ENCODE measurements at regions not wholly inside any gene's neighbourhood (a gene's known extent, or its start where the extent isn't known, plus 50 kb on each side); places are given as distances from the start of the nearest gene placed in this dataset.

DNA sequence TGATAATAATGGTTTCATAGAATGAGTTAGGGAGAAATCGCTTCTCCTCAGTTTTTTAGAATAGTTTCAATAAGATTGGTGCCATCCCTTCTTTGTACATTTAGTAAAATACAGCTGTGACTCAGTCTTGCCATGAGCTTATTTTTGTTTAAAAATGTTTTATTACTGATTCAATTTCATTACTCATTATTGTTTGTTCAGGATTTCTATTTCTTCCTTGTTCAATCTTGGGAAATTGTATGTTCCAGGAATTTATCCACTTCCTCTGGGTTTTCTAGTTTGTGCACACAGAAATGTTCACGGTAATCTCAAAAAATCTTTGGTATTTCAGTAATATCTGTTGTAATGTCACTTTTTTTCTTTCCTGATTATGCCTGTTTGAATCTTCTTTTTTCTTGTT lies 371.5 kb upstream of the SETBP1 start:
- H3K4me3 ChIP-seq (ENCODE audit: low read depth, low read length), result no peak overlapping the region
- H3K79me2 ChIP-seq, result no peaks in the 10 kb centered on the region
- no peaks in the 10 kb centered on the region for H3K4me1 ChIP-seq
- no peak overlapping the region for H2AFZ ChIP-seq
- H3K27ac ChIP-seq, result no peak overlapping the region
- H3K27me3 ChIP-seq (ENCODE audit: control insufficient read depth, insufficient read depth, low read length), result no peaks in the 10 kb centered on the region
- TF ChIP-seq, protein P1, sequence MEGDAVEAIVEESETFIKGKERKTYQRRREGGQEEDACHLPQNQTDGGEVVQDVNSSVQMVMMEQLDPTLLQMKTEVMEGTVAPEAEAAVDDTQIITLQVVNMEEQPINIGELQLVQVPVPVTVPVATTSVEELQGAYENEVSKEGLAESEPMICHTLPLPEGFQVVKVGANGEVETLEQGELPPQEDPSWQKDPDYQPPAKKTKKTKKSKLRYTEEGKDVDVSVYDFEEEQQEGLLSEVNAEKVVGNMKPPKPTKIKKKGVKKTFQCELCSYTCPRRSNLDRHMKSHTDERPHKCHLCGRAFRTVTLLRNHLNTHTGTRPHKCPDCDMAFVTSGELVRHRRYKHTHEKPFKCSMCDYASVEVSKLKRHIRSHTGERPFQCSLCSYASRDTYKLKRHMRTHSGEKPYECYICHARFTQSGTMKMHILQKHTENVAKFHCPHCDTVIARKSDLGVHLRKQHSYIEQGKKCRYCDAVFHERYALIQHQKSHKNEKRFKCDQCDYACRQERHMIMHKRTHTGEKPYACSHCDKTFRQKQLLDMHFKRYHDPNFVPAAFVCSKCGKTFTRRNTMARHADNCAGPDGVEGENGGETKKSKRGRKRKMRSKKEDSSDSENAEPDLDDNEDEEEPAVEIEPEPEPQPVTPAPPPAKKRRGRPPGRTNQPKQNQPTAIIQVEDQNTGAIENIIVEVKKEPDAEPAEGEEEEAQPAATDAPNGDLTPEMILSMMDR (IDR thresholded peaks at IDR 0.05), result no peak
- H3K36me3 ChIP-seq (ENCODE audit: control insufficient read depth, insufficient read depth, low read length), result no peaks in the 10 kb centered on the region
- no peak overlapping the region for H3K4me2 ChIP-seq (ENCODE audit: low read length)
- no peak overlapping the region for H3K9ac ChIP-seq
- H3K9me3 ChIP-seq (ENCODE audit: control insufficient read depth, low read length), result no peaks in the 10 kb centered on the region

DNA sequence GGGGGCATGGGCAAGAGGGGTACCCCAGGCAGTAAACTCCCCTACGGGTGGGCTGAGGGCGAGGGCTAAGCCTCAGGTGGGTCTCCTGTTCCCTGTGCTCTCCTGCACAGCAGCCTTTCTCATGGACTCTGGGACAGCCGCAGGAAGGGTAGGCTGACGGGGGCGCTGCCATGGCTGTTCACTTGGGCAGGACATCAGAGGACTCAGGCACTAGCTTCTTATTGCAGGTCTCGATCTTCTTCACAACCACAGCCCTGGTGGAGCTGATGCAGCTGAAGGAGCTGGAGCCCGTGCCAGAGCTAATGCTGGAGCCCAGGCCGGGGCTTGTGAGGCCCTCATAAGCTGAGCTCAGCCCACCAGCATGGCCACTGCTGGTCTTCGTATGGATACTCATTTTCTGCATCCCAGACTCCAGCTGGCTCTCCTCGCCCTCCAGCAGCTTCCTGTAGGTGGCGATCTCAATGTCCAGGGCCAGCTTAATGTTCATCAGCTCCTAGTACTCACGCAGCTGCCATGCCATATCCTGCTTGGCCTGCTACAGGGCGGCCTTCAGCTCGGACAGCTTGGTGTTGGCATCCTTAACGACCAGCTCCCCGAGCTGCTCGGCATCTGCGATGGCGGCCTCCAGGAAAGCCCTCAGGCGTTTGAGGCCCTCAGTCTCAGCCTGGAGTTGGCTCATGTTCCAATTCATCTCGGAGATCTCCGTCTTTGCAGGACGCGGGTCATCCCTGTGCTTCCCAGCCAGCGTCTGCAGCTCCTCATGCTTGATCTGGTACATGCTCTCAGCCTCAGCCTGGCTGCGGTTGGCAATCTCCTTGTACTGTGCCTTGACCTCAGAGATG lies 359.8 kb upstream of the SETBP1 start:
- H3K4me3 ChIP-seq (ENCODE audit: low read depth, low read length), result no peak overlapping the region
- H3K9ac ChIP-seq, result no peak overlapping the region
- H3K4me1 ChIP-seq, result no peaks in the 10 kb centered on the region
- no peak overlapping the region for H3K4me2 ChIP-seq (ENCODE audit: low read length)
- no peaks in the 10 kb centered on the region for H3K79me2 ChIP-seq
- no peaks in the 10 kb centered on the region for H3K9me3 ChIP-seq (ENCODE audit: control insufficient read depth, low read length)
- no peak overlapping the region for H3K27ac ChIP-seq
- TF ChIP-seq, protein P1 (IDR thresholded peaks at IDR 0.05), result no peak
- H3K36me3 ChIP-seq (ENCODE audit: control insufficient read depth, insufficient read depth, low read length), result no peaks in the 10 kb centered on the region
- H2AFZ ChIP-seq, result no peak overlapping the region
- H3K27me3 ChIP-seq (ENCODE audit: control insufficient read depth, insufficient read depth, low read length), result no peaks in the 10 kb centered on the region

DNA sequence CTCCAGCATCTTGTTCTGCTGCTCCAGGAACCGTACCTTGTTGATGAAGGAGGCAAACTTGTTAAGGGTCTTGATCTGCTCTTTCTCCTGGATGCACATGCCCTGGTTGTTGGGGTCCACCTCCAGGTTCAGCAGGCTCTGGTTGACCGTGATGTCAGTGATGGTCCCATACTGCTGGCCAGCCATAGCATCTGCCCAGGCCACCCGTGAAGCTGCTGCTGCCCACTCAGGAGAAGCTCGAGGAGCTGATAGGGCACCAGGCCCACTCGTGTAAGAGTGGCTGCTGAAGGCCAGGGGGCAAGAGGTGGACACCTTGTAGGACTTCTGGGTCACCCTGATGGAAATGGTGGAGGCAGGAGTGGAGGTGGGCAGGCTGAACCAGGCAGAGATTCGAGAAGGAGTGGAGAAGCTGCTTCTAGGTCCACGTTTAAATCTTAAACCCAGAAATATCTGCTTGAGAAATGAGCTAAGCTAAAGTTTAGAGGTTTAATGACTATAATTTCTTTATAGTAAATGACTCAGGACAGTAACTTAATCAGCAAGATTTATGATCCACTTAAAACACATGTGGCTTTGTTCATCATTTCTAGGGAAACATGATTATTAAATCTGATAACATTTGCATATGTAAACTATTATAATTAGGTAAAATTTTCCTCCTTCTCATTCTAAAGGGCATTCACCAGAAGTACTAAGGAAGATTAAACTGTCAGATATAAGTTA lies 358.7 kb upstream of the SETBP1 start:
- TF ChIP-seq, protein P1 (IDR thresholded peaks at IDR 0.05), result no peak

DNA sequence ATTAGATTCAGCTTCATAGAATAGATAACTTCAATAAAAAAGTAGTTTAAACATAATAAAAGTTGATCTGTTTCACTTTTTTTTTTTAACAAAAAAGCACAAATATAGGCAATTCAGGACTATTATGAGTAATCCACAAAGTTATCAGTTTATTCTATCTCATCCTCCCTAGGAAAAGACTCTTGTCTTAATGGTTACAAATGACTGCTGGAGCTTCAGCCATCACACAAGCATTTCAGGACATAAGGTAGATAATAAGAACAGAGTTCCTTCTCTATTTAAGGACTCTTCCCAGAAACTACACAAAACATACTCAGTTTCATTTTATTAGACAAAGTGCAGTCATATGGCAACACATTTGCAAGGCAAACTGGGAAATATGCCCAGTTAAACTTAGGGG lies 357.6 kb upstream of the SETBP1 start:
- TF ChIP-seq, protein P1 (IDR thresholded peaks at IDR 0.05), result no peak
- Histone ChIP-seq H3K4me2 (ENCODE audit: low read length) (no peak overlapping the region), H3K27ac (no peak overlapping the region), H3K4me3 (ENCODE audit: low read depth, low read length) (no peak overlapping the region), H3K9me3 (ENCODE audit: control insufficient read depth, low read length) (no peaks in the 10 kb centered on the region), H3K4me1 (no peaks in the 10 kb centered on the region), H3K9ac (no peak overlapping the region), H3K79me2 (no peaks in the 10 kb centered on the region), H2AFZ (no peak overlapping the region), H3K36me3 (ENCODE audit: control insufficient read depth, insufficient read depth, low read length) (no peaks in the 10 kb centered on the region), H3K27me3 (ENCODE audit: control insufficient read depth, insufficient read depth, low read length) (no peaks in the 10 kb centered on the region)

More for the DNA sequence above, 358.7 kb upstream of the SETBP1 start:
- Histone ChIP-seq H3K36me3 (ENCODE audit: control insufficient read depth, insufficient read depth, low read length) (no peaks in the 10 kb centered on the region), H3K27me3 (ENCODE audit: control insufficient read depth, insufficient read depth, low read length) (no peaks in the 10 kb centered on the region), H2AFZ (no peak overlapping the region), H3K4me1 (no peaks in the 10 kb centered on the region), H3K9ac (no peak overlapping the region), H3K4me3 (ENCODE audit: low read depth, low read length) (no peak overlapping the region), H3K4me2 (ENCODE audit: low read length) (no peak overlapping the region), H3K27ac (no peak overlapping the region), H3K9me3 (ENCODE audit: control insufficient read depth, low read length) (no peaks in the 10 kb centered on the region), H3K79me2 (no peaks in the 10 kb centered on the region)
